ENCODE measurements at regions not wholly inside any gene's neighbourhood (a gene's known extent, or its start where the extent isn't known, plus 50 kb on each side); places are given as distances from the start of the nearest gene placed in this dataset.

- TF ChIP-seq, protein P1, sequence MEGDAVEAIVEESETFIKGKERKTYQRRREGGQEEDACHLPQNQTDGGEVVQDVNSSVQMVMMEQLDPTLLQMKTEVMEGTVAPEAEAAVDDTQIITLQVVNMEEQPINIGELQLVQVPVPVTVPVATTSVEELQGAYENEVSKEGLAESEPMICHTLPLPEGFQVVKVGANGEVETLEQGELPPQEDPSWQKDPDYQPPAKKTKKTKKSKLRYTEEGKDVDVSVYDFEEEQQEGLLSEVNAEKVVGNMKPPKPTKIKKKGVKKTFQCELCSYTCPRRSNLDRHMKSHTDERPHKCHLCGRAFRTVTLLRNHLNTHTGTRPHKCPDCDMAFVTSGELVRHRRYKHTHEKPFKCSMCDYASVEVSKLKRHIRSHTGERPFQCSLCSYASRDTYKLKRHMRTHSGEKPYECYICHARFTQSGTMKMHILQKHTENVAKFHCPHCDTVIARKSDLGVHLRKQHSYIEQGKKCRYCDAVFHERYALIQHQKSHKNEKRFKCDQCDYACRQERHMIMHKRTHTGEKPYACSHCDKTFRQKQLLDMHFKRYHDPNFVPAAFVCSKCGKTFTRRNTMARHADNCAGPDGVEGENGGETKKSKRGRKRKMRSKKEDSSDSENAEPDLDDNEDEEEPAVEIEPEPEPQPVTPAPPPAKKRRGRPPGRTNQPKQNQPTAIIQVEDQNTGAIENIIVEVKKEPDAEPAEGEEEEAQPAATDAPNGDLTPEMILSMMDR (IDR thresholded peaks at IDR 0.05), result no peak
- Histone ChIP-seq H3K27ac (no peak overlapping the region), H3K4me3 (no peak overlapping the region), H3K9me3 (no peaks in the 10 kb centered on the region), H3K36me3 (no peaks in the 10 kb centered on the region), H3K27me3 (no peaks in the 10 kb centered on the region), H3K4me1 (no peaks in the 10 kb centered on the region)
- intact Hi-C loops (cut with DNase I), result no loop called here
- DNase-seq (ENCODE audit: low spot score in 2 of 2), result no peak
Observed at GRCh38 chr7:69038915-69039314, 559.4 kb upstream of the AUTS2 start.

GRCh38 chr7:69042138-69042537 lies 556.1 kb upstream of the AUTS2 start:
- Histone ChIP-seq H3K4me3 (no peak overlapping the region), H3K36me3 (no peaks in the 10 kb centered on the region), H3K27ac (no peak overlapping the region), H3K9me3 (peaks cover 0 to 7% of the 10 kb centered on the region in 2 donors), H3K27me3 (no peaks in the 10 kb centered on the region), H3K4me1 (no peaks in the 10 kb centered on the region)
- DNase-seq (ENCODE audit: low spot score in 2 of 2), result no peak
- TF ChIP-seq, protein P1 (IDR thresholded peaks at IDR 0.05), result no peak
- intact Hi-C loops (cut with DNase I), result no loop called here

DNA sequence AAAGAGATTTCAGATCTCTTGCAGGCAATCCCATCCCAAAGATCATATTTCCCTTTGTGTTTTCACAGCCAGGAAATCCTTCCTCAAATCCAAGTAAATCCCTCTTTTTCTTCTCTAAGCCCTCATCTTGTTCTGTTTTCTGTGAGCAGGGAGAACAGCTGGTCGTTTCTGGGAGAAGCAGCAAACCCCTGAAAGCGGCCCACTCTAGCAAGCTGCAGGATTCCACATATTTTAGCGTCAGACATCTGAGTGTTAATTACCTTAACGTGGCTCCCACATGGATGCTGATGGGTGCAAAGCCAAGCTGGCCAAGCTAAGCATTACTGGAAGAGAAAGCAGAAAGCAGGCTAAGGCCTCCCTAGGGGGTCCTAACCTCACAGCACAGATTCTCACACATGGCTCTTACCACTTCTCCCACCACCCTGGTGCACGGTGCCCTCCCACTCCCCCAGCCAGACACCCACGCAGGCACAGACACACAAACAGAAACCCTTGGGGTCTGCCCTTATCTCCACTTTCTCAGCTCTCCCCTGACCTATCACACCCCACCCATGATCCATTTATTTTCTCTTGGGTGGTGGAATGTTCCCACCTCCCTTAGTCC lies 551.0 kb upstream of the AUTS2 start:
- DNase-seq (ENCODE audit: low spot score in 2 of 2), result no peak

GRCh38 chr7:69049326-69049725 lies 548.9 kb upstream of the AUTS2 start:
- peaks cover 0 to 7% of the 10 kb centered on the region in 2 donors for H3K9me3 ChIP-seq
- H3K27me3 ChIP-seq, result no peaks in the 10 kb centered on the region
- no peak for DNase-seq (ENCODE audit: low spot score in 2 of 2)
- H3K4me3 ChIP-seq, result no peak overlapping the region
- TF ChIP-seq, protein P1 (IDR thresholded peaks at IDR 0.05), result no peak
- H3K4me1 ChIP-seq, result no peaks in the 10 kb centered on the region
- intact Hi-C loops (cut with DNase I), result no loop called here
- H3K36me3 ChIP-seq, result no peaks in the 10 kb centered on the region
- H3K27ac ChIP-seq, result no peak overlapping the region

More for the DNA sequence above, 551.0 kb upstream of the AUTS2 start:
- TF ChIP-seq, protein P1 (IDR thresholded peaks at IDR 0.05), result no peak
- Histone ChIP-seq H3K27me3 (no peaks in the 10 kb centered on the region), H3K27ac (no peak overlapping the region), H3K4me1 (no peaks in the 10 kb centered on the region), H3K4me3 (no peak overlapping the region), H3K36me3 (no peaks in the 10 kb centered on the region), H3K9me3 (peaks cover 0 to 7% of the 10 kb centered on the region in 2 donors)
- intact Hi-C loops (cut with DNase I), result no loop called here

DNA sequence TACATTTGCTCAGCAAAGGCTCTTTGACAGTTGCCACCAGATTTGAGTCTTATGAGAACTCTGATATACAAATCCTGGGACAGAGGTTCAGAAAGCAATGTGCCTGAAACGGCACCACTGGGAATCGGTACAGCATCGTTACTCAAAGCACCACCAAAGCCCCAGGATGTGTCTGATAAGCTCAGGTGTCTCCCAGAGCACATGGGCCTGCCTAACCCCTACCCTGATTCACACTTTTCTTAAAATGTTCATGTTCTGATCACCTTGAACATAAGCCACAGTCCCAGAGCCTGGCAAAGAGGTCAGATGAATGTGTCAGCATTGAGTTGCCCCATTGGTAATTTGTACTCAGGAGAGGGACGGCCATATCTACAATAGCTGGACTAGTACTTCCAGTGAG lies 545.8 kb upstream of the AUTS2 start:
- Histone ChIP-seq H3K9me3 (no peaks in the 10 kb centered on the region), H3K27ac (no peak overlapping the region), H3K27me3 (no peaks in the 10 kb centered on the region), H3K4me3 (no peak overlapping the region), H3K4me1 (no peaks in the 10 kb centered on the region), H3K36me3 (no peaks in the 10 kb centered on the region)
- TF ChIP-seq, protein P1 (IDR thresholded peaks at IDR 0.05), result no peak
- intact Hi-C loops (cut with DNase I), result no loop called here
- DNase-seq (ENCODE audit: low spot score in 2 of 2), result no peak

- no peaks in the 10 kb centered on the region for H3K4me1 ChIP-seq
- peaks cover 0 to 5% of the 10 kb centered on the region in 2 donors for H3K9me3 ChIP-seq
- no peaks in the 10 kb centered on the region for H3K36me3 ChIP-seq
- no peak overlapping the region for H3K27ac ChIP-seq
- no peaks in the 10 kb centered on the region for H3K27me3 ChIP-seq
- no peak overlapping the region for H3K4me3 ChIP-seq
- TF ChIP-seq, protein P1 (IDR thresholded peaks at IDR 0.05), result no peak
- intact Hi-C loops (cut with DNase I), result no loop called here
- DNase-seq (ENCODE audit: low spot score in 2 of 2), result no peak
Observed at GRCh38 chr7:69060516-69060915, 537.8 kb upstream of the AUTS2 start.
